Stomach (tissue), 8 donors: ENCODE measurements at regions not wholly inside any gene's neighbourhood (a gene's known extent, or its start where the extent isn't known, plus 50 kb on each side); places are given as distances from the start of the nearest gene placed in this dataset.

ENCODE experiments used
- DNase-seq, 2 donors: peaks; one replicate each; pipeline versions ENCODE4 v3.0.0 to v3.0.0-alpha.2; 2013 to 2019
- H3K27ac ChIP-seq, 5 donors: fragments of 200-600 bp in 4 of 5; sonication (generic) in 4 of 5; one replicate each; pipeline ENCODE4 v1.5.1; 2013 to 2019; ENCODE audit warnings: mild to moderate bottlenecking in 1 of 5, moderate library complexity in 1 of 5
- H3K27me3 ChIP-seq, 3 donors: fragments of 200-600 bp; sonication (generic); one replicate each; pipeline ENCODE4 v1.5.1; 2017 to 2019; ENCODE audit warnings: mixed run types in 1 of 3
- H3K36me3 ChIP-seq, 4 donors: fragments of 200-600 bp; sonication (generic); 1 replicate in 3 of 4; 2 replicates in 1 of 4; pipeline ENCODE4 v1.5.1; 2016 to 2019
- H3K4me1 ChIP-seq, 4 donors: fragments of 200-600 bp; sonication (generic); one replicate each; pipeline ENCODE4 v1.5.1; 2016 to 2019
- H3K4me3 ChIP-seq, 4 donors: fragments of 200-600 bp; sonication (generic) in 3 of 4; one replicate each; pipeline ENCODE4 v1.5.1; 2016 to 2019; ENCODE audit warnings: mild to moderate bottlenecking in 1 of 4
- H3K9me3 ChIP-seq, 4 donors: fragments of 200-600 bp; sonication (generic); one replicate each; pipeline ENCODE4 v1.5.1; 2016 to 2019
- CTCF ChIP-seq, 7 experiments: fragments of 450-650 bp in 4 of 7; fragments of 200-600 bp in 3 of 7; sonication (generic) in 3 of 7; IDR thresholded peaks; one replicate each; pipeline ENCODE4 v1.5.1; 2016 to 2019; ENCODE audit warnings: antibody characterized with exemption in 7 of 7, control low read depth in 2 of 7, mild to moderate bottlenecking in 1 of 7
- EP300 ChIP-seq: sonication (generic); formaldehyde crosslinking; IDR thresholded peaks from one replicate; pipeline ENCODE4 v1.6.1; 2017; ENCODE audit warnings: antibody characterized with exemption
- POLR2A ChIP-seq, 4 donors: fragments of 450-650 bp; IDR thresholded peaks; one replicate each; pipeline ENCODE4 v1.6.1; 2016; ENCODE audit warnings: antibody characterized with exemption in 4 of 4, control low read depth in 2 of 4, mild to moderate bottlenecking in 1 of 4, moderate library complexity in 1 of 4
- POLR2AphosphoS5 ChIP-seq, 3 donors: sonication (generic); formaldehyde crosslinking; IDR thresholded peaks; one replicate each; pipeline ENCODE4 v1.6.1; 2016; ENCODE audit warnings: antibody characterized with exemption in 3 of 3
- WGBS, 5 donors: extraction: QIAGEN DNeasy Blood & Tissue Kit in 3 of 5; methylation state at CpG; one replicate each; pipeline versions ENCODE4 v1.1.5 to v1.1.7; 2013 to 2018; 5-methylcytosine and 5-hydroxymethylcytosine counted together
- intact Hi-C: fragments of 100-400 bp; cut with DNase I; formaldehyde crosslinking; loops from one replicate; pipeline ENCODE4 v1.15.1; 2023; ENCODE audit warnings: low total_unique reads
- donor health status: healthy with polysubstance abuse.
- donor health status: Bipolar disorder and iron deficiency.
- donor health status: healthy.

- peak in 1 of 2 donors; percentile 48 for DNase-seq
- 25 to 37% (median 32%) methylated on average over 20 of the region's 20 CpGs for WGBS, 5 donors
- Histone ChIP-seq H3K27ac (peak overlapping the region in 2 of 5 donors; percentile 49 to 70), H3K4me3 (peak overlapping the region; percentile 53 to 64 (median 58)), H3K9me3 (no peaks in the 10 kb centered on the region), H3K4me1 (peaks cover 0 to 18% (median 13%) of the 10 kb centered on the region in 4 donors), H3K36me3 (no peaks in the 10 kb centered on the region), H3K27me3 (peaks cover 0 to 47% (median 33%) of the 10 kb centered on the region in 3 donors)
- TF ChIP-seq POLR2A (IDR thresholded peaks at IDR 0.05) (no peak), EP300 (no peak), POLR2AphosphoS5 (IDR thresholded peaks at IDR 0.05) (no peak), CTCF (IDR thresholded peaks at IDR 0.05) (no peak)
- intact Hi-C loops, result no loop called here
Measured at GRCh38 chr2:118310681-118311429, 222.6 kb downstream of the INSIG2 start.

GRCh38 chr2:118309946-118310680 is 221.8 kb downstream of the INSIG2 start:
- Histone ChIP-seq H3K27ac (peak overlapping the region in 3 of 5 donors; percentile 32 to 70 (median 49)), H3K4me1 (peaks cover 0 to 18% (median 13%) of the 10 kb centered on the region in 4 donors), H3K27me3 (peaks cover 0 to 47% (median 33%) of the 10 kb centered on the region in 3 donors), H3K4me3 (peak overlapping the region; percentile 53 to 64 (median 58)), H3K9me3 (no peaks in the 10 kb centered on the region), H3K36me3 (no peaks in the 10 kb centered on the region)
- intact Hi-C loops, result no loop called here
- peak in 1 of 2 donors; percentile 84 for DNase-seq
- TF ChIP-seq POLR2A (IDR thresholded peaks at IDR 0.05), result no peak
- no peak for TF ChIP-seq POLR2AphosphoS5 (IDR thresholded peaks at IDR 0.05)
- TF ChIP-seq EP300, result no peak
- no peak for TF ChIP-seq CTCF (IDR thresholded peaks at IDR 0.05)
- 1 to 3% (median 2%) methylated on average over 56 of the region's 56 CpGs for WGBS, 5 donors

- DNase-seq, result peak in 1 of 2 donors; percentile 14
- intact Hi-C loops, result no loop called here
- Histone ChIP-seq H3K4me3 (peak overlapping the region; percentile 53 to 64 (median 58)), H3K9me3 (no peaks in the 10 kb centered on the region), H3K27me3 (peaks cover 0 to 47% (median 33%) of the 10 kb centered on the region in 3 donors), H3K4me1 (peaks cover 0 to 18% (median 13%) of the 10 kb centered on the region in 4 donors), H3K27ac (peak overlapping the region in 1 of 5 donors; percentile 70), H3K36me3 (no peaks in the 10 kb centered on the region)
- WGBS, 5 donors, result 61 to 65% (median 62%) methylated on average over 16 of the region's 16 CpGs
- TF ChIP-seq POLR2A (IDR thresholded peaks at IDR 0.05), result no peak
- no peak for TF ChIP-seq POLR2AphosphoS5 (IDR thresholded peaks at IDR 0.05)
- TF ChIP-seq CTCF (IDR thresholded peaks at IDR 0.05), result no peak
- no peak for TF ChIP-seq EP300
Measured at GRCh38 chr2:118309257-118309945, 221.1 kb downstream of the INSIG2 start.

- no peak for DNase-seq
- TF ChIP-seq POLR2AphosphoS5 (IDR thresholded peaks at IDR 0.05) (no peak), CTCF (IDR thresholded peaks at IDR 0.05) (no peak), POLR2A (IDR thresholded peaks at IDR 0.05) (no peak), EP300 (no peak)
- Histone ChIP-seq H3K9me3 (no peaks in the 10 kb centered on the region), H3K36me3 (no peaks in the 10 kb centered on the region), H3K27ac (no peak overlapping the region), H3K4me1 (peaks cover 0 to 18% (median 13%) of the 10 kb centered on the region in 4 donors), H3K27me3 (peaks cover 0 to 47% (median 33%) of the 10 kb centered on the region in 3 donors), H3K4me3 (no peak overlapping the region)
- intact Hi-C loops, result no loop called here
- 49 to 81% (median 67%) methylated on average over 2 of the region's 2 CpGs for WGBS, 5 donors
Measured at GRCh38 chr2:118307864-118308263, 219.6 kb downstream of the INSIG2 start.
